ENCODE measurements at regions not wholly inside any gene's neighbourhood (a gene's known extent, or its start where the extent isn't known, plus 50 kb on each side); places are given as distances from the start of the nearest gene placed in this dataset.

DNA sequence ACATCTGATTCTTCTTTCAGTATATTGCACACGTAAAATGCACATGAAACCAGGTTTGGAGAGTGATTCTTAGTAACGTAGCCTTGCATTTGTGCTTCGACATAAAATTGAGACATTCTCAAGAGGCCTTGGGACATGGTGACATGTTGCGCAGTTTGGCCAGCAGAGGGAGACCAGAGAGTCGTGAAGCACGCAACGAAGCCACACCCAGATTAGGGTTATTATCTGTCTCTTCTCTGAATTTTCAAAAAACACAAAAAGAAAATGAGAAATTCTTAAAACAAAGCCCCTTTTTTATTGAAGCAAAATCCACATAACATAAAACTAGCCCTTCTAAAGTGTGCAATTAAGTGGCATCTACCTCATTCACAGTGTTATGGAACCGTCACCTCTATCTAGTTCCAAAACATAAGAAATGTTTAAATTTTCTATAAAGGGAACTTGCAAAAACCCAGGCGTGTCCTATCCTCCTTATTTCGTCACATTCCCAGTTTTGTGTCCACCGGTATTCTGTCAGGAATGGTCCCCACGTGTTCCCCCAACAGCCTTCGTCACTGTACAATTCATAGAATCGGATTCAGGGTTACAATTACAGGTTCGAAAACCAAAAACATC is 108.8 kb upstream of the ATF7IP start (continued):
- TF ChIP-seq, protein P1, sequence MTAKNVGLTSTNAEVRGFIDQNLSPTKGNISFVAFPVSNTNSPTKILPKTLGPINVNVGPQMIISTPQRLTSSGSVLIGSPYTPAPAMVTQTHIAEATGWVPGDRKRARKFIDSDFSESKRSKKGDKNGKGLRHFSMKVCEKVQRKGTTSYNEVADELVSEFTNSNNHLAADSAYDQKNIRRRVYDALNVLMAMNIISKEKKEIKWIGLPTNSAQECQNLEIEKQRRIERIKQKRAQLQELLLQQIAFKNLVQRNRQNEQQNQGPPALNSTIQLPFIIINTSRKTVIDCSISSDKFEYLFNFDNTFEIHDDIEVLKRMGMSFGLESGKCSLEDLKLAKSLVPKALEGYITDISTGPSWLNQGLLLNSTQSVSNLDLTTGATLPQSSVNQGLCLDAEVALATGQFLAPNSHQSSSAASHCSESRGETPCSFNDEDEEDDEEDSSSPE (CRISPR knock-in tag; IDR thresholded peaks at IDR 0.05) = 0 out of 2 replicates have a peak, but pooled peaks have one; percentile 19

DNA sequence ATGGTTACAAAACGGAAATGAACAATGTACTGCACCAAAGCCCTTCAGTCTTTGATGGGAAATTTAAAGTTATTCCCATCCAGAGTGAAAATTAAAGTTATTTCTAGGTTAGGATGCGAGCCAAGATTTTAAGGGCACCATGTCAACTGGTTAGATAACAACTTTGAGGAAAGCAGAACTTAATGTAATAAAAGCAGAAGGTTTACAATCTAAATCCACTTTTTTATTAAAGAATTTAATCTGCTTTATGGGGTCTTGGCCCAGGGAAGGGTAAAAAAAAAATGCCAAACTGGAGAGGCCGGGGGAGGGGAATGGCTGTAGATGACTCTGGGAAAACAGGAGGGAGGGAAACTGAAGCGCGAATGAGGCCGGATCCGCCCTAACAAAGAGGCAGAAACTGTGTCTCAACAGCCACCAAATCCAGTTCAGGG is 108.2 kb upstream of the ATF7IP start:
- Histone ChIP-seq H3K27ac (ENCODE audit: extremely low read length, insufficient read depth, low read length) (peak overlapping the region; percentile 64), H3K4me3 (replicated peaks in 1 of 3; ENCODE audit: insufficient read depth in 1 of 3, low read depth in 2 of 3, low read length in 3 of 3) (peak overlapping the region; percentile 8 to 60 (median 34); a peak in 5 of 6 replicates), H3K27me3 (ENCODE audit: control insufficient read depth in 1 of 2, insufficient read depth in 2 of 2, low read length in 2 of 2) (no peaks in the 10 kb centered on the region), H3K36me3 (replicated peaks in 1 of 2; ENCODE audit: control insufficient read depth in 1 of 2, insufficient read depth in 2 of 2, low read length in 2 of 2) (no peaks in the 10 kb centered on the region), H3K4me1 (ENCODE audit: insufficient read depth, low read length) (peaks cover 48% of the 10 kb centered on the region), H3K9me3 (ENCODE audit: low read length) (no peaks in the 10 kb centered on the region), H3K4me2 (ENCODE audit: low read depth, low read length) (peak overlapping the region; percentile 82), H3K79me2 (ENCODE audit: insufficient read depth, low read length) (no peaks in the 10 kb centered on the region), H4K20me1 (ENCODE audit: insufficient read depth, low read length) (no peaks in the 10 kb centered on the region), H3K9ac (ENCODE audit: insufficient read depth, low read depth, low read length) (peak overlapping the region; percentile 20; the same call in 1 of the 2 replicates), H2AFZ (ENCODE audit: low read length) (no peak overlapping the region)
- ChIA-PET POLR2A (interaction anchor here (1.1 to 1.8 kb wide), 4 partner anchors 108 to 513 kb away, joined by 6 to 39 read pairs (median 8); partner anchors contain the start of gene ATF7IP), CTCF (ENCODE audit: low intra/inter-chr PET ratio, low total read pairs) (interaction anchor here (1.2 to 1.9 kb wide), 2 partner anchors 196 to 198 kb away, joined by 3 to 8 read pairs; no protein-coding TSS in a partner anchor)
- in situ Hi-C loops (cut with HindIII; ENCODE audit: extremely low pct_ligation_motif_present, low pct_unique_long_range_greater_than_20kb) = loop anchor here (5.0 kb wide), 1 partner anchor 130 kb away; no protein-coding TSS in a partner anchor
- no TSS peak for BruUV-seq (replicated peaks)
- ATAC-seq (no peak), DNase-seq (ENCODE audit: low spot score) (no peak), FAIRE-seq (no peak)
- 8% methylated on average over 7 of the region's 7 CpGs for WGBS (ENCODE audit: low lambda C conversion rate)
- intact Hi-C loops (cut with micrococcal nuclease; ENCODE audit: unreplicated experiment) = loop anchor here (1.0 kb wide), 3 partner anchors 110 to 137 kb away; no protein-coding TSS in a partner anchor
- no peak for TF ChIP-seq ZFYVE20 (CRISPR knock-in tag; IDR thresholded peaks at IDR 0.05; ENCODE audit: borderline replicate concordance, low read depth)
- no peak for TF ChIP-seq JARID2 (CRISPR knock-in tag; IDR thresholded peaks at IDR 0.05; ENCODE audit: insufficient replicate concordance)
- TF ChIP-seq ZNF652 (CRISPR knock-in tag; IDR thresholded peaks at IDR 0.05; ENCODE audit: borderline replicate concordance, low read depth) = no peak
- TF ChIP-seq HNRNPK (IDR thresholded peaks at IDR 0.05; ENCODE audit: low read depth, low read length, poor library complexity, severe bottlenecking) = no peak
- TF ChIP-seq, protein P2, sequence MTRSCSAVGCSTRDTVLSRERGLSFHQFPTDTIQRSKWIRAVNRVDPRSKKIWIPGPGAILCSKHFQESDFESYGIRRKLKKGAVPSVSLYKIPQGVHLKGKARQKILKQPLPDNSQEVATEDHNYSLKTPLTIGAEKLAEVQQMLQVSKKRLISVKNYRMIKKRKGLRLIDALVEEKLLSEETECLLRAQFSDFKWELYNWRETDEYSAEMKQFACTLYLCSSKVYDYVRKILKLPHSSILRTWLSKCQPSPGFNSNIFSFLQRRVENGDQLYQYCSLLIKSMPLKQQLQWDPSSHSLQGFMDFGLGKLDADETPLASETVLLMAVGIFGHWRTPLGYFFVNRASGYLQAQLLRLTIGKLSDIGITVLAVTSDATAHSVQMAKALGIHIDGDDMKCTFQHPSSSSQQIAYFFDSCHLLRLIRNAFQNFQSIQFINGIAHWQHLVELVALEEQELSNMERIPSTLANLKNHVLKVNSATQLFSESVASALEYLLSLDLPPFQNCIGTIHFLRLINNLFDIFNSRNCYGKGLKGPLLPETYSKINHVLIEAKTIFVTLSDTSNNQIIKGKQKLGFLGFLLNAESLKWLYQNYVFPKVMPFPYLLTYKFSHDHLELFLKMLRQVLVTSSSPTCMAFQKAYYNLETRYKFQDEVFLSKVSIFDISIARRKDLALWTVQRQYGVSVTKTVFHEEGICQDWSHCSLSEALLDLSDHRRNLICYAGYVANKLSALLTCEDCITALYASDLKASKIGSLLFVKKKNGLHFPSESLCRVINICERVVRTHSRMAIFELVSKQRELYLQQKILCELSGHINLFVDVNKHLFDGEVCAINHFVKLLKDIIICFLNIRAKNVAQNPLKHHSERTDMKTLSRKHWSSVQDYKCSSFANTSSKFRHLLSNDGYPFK (CRISPR knock-in tag; IDR thresholded peaks at IDR 0.05; ENCODE audit: borderline replicate concordance) = no peak
- no peak for TF ChIP-seq HOXA3 (CRISPR knock-in tag; IDR thresholded peaks at IDR 0.05)
- TF ChIP-seq ZNF232 (CRISPR knock-in tag; IDR thresholded peaks at IDR 0.05; ENCODE audit: borderline replicate concordance) = no peak
- TF ChIP-seq KMT2A (CRISPR knock-in tag; IDR thresholded peaks at IDR 0.05) = no peak
- TF ChIP-seq SYNCRIP (IDR thresholded peaks at IDR 0.05; ENCODE audit: insufficient read depth, low read depth, low read length) = no peak
- TF ChIP-seq AGO2 (optimal IDR thresholded peaks at IDR 0.05; ENCODE audit: low read depth, low read length) = no peak
- TF ChIP-seq, protein P3, sequence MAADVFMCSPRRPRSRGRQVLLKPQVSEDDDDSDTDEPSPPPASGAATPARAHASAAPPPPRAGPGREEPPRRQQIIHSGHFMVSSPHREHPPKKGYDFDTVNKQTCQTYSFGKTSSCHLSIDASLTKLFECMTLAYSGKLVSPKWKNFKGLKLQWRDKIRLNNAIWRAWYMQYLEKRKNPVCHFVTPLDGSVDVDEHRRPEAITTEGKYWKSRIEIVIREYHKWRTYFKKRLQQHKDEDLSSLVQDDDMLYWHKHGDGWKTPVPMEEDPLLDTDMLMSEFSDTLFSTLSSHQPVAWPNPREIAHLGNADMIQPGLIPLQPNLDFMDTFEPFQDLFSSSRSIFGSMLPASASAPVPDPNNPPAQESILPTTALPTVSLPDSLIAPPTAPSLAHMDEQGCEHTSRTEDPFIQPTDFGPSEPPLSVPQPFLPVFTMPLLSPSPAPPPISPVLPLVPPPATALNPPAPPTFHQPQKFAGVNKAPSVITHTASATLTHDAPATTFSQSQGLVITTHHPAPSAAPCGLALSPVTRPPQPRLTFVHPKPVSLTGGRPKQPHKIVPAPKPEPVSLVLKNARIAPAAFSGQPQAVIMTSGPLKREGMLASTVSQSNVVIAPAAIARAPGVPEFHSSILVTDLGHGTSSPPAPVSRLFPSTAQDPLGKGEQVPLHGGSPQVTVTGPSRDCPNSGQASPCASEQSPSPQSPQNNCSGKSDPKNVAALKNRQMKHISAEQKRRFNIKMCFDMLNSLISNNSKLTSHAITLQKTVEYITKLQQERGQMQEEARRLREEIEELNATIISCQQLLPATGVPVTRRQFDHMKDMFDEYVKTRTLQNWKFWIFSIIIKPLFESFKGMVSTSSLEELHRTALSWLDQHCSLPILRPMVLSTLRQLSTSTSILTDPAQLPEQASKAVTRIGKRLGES (CRISPR knock-in tag; IDR thresholded peaks at IDR 0.05; ENCODE audit: borderline replicate concordance) = 0 out of 2 replicates have a peak, but pooled peaks have one; percentile 9
- no peak for TF ChIP-seq NFKBIZ (CRISPR knock-in tag; IDR thresholded peaks at IDR 0.05)

All from HepG2 (cell line).